Activated T-cell treated with anti-CD3 and anti-CD28 coated beads, Interleukin-2, amount 50 U/mL, for 48 hours (primary cell): ENCODE measurements at regions not wholly inside any gene's neighbourhood (a gene's known extent, or its start where the extent isn't known, plus 50 kb on each side); places are given as distances from the start of the nearest gene placed in this dataset.

Source experiments
- DNase-seq, 2 experiments: peaks; one replicate each; pipeline ENCODE4 v3.0.0-alpha.2; 2020

DNA sequence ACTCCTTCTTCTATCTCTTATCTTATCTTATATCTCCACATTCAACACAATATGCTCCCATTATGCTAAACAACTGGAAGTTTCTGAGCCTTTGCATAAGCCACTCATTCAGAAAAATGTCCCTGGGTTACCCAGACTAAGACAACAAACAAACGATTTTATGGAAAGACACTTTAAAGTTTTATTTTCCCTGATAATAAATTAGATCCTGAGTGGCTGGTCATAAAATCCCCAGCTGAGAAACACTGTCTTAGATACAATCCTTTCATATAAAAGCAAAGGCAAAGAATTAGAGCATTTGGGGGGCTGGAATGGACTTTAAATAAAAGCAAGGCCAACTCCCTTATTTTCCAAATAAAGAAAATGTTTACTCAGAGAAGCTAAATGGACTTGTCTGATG lies 322.3 kb downstream of the GBE1 start:
- DNase-seq = no peak

- no peak for DNase-seq
Measured at GRCh38 chr3:81437683-81438082, 323.8 kb downstream of the GBE1 start.

DNA sequence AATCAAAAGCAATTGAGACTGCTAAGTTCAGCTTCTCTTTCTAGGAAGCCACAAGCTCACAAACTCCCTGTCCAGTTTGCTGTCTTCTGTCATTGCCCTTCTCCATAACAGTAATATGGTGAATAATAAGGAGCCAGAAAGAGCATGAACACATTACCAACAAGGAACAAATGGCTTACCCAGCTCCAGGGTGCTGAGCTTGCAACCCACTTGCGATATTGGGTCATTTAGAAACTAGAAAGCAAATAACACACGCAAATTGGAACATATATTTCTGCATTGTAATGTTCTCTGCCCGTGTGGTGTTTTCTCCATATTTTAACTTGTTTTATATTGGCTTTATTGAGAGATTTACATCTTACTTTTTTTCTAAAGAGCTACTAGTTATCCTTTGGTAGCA lies 325.3 kb downstream of the GBE1 start:
- no peak for DNase-seq

DNA sequence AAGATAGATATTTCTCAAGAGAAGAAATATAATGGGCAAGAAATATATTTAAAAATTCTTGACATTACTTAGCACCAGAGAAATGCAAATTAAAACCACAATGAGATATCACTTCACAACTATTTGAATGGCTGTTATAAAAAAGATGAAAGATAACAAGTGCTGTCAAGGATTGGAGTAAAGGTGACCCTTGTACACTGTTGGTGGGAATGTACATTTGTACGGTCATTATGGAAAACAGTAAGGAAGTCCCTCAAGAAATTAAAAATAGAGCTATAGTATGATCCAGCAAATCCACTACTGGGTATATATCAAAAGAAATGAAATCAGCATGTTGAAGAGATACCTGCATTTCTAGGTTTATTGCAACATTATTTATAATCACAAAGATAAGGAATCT lies 326.4 kb downstream of the GBE1 start:
- DNase-seq = no peak

GRCh38 chr3:81434161-81434560 lies 327.3 kb downstream of the GBE1 start:
- no peak for DNase-seq

DNA sequence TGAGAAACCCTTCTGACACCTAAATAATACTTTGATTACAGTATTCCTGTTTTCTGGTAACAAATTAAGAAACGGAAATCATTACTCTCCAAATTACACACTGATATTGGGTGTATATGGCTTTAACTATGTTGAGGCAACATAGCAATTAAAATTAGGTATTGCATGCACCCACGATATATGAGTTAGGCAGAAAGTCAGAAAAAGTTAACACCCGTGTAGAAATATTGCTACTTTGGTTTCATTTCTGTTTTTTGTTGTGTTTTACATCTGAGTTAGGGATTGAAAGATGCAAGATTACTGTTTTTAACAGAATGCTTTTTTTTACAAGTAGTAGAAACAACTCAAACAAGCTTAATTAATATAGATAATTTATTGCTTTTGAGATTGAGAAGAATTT lies 327.8 kb downstream of the GBE1 start:
- no peak for DNase-seq

DNA sequence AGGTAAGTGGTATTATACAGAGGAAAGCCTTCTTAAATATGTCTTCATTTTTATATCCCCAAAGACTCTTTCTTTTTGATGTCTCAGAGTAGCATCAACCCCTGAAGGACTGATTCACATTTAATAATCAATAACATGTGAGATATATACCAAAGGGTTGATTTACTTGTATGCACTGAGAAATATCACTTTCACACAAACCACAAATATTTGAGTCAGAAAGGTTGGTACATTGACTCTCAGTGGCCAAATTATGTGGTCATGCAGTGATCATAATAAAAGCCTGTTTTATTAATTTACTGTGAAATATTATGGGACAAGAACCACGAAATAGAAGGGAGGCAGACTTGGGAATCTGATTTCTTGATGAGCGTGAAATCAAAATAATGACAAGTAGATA lies 329.0 kb downstream of the GBE1 start:
- no peak for DNase-seq

- no peak for DNase-seq
Measured at GRCh38 chr3:81426826-81427577, 334.4 kb downstream of the GBE1 start.

DNA sequence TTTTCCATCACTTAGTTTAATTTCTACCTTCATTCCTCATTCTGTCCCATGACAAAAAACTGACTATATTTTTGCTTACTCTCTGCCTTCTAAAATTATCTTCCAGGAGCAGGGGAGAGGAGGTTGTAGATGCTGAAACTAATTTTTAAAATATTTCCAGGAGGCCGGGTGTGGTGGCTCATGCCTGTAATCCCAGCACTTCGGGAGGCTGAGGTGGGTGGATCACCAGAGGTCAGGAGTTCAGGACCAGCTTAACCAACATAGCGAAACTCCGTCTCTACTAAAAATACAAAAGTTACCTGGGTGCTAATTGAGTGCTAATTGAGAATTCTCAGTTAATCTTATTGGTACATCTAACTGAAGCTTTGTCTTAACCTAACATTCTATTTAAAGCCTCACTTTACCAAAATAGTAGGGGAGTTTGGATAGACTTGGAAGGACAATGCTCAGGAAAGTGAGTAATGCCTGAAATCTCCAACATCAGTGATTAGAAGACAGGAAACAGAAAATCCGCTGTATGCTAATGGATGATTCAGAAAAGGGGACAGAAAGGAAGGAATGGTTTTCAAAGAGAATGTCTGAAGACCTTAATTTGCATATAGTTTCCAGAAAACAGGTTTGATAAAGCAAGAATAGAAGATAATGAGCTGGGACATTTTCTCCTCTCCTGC lies 336.1 kb downstream of the GBE1 start:
- DNase-seq = no peak

DNA sequence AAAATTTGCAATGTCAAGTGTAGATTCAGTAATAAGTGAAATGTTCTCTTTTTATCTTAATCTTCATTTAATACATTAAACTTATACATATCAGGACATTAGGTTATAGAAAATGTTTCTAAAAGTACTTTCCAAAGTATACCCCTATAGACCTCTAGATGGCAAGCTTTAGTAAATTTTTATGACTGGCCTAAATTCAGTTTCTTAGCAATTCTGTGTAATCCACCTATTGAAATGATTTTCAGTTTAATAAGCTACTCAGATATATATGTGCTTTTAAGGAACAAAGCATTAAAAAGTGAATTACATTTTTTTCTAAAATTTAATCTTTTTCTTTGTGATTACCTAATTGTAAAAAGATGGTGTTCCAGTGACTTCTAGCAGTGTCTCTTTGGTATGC lies 342.2 kb downstream of the GBE1 start:
- DNase-seq = no peak

- DNase-seq = no peak
Measured at GRCh38 chr3:81416812-81417211, 344.6 kb downstream of the GBE1 start.

- DNase-seq = no peak
Measured at GRCh38 chr3:81406318-81406717, 355.1 kb downstream of the GBE1 start.

DNA sequence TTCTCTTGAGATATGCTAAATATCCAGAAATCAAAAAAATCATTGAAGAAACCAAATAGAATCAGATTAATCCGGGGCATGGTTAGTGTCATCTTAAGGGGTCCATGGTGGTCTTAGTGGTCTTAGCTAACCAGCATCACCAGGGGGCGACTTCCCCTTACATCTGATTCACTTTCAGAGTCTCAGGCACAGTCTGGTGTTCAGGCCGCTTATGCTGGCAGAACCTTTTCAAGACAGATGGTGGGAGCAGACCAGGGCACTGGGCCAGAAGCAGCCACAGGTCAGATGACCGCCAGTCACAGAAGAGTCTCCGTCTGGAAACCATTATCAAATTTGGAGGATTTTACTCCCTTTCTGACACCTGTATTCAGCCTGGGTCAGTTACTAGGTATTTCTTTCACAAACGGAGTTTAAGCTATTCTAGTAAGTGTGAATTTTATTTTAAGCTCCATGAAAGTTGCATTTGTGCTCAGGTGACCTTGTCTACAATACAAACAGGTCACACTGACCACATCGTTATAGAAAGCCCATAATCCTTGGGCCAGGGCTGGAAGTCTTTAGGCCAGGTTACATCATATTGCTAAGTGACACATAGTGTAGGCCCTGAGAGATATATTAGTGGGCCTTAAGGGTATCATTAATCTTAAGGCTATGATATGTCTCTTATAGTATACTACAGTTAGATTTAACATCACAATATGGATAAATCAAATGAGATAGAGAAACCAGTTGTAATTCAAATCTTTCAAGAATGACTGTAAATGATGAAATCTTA lies 365.5 kb downstream of the GBE1 start:
- no peak for DNase-seq

DNA sequence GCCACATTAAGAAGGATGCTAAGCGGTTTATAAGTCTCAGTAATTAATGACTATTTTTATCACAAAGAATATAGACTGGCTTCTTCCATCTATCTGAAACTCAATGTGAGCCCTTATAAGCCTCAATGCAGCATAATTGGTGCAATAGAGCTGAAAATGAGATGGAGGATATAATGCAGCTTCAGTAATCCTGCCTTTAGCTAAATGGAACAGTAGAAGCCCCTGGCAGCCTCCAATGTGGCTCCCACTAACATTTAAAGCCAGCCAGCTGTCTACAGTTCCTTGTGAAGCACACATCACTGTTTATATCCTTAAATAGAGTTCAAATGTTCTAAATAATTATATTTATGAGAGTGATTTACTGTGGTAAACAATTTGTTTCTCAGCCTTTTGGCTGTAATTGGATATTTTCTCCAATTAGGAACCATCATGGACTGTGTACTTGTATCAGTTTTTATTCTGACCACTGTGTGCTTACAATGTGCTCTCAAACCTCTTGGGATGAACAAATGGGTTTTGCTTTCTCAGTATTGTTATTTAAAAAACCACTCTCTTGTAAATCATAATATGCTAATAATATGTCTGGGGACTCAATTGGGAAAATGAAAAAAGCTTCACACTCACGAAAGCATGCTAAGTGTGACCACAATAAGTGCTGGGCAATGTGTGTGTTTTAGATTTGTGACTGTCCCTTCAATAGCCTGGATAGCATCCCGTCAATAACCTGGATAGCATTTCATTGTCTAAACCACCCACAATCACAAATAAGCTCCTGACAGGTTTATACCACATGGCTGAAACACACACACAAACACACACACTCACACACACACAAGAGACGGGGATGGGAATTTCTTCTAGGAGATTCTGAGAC lies 366.6 kb downstream of the GBE1 start:
- DNase-seq = no peak

GRCh38 chr3:81393251-81393650 lies 368.2 kb downstream of the GBE1 start:
- DNase-seq = no peak

- no peak for DNase-seq
Measured at GRCh38 chr3:81390796-81391195, 370.6 kb downstream of the GBE1 start.

GRCh38 chr3:81388191-81388590 lies 373.3 kb downstream of the GBE1 start:
- DNase-seq = no peak

GRCh38 chr3:81382470-81382869 lies 379.0 kb downstream of the GBE1 start:
- no peak for DNase-seq

DNA sequence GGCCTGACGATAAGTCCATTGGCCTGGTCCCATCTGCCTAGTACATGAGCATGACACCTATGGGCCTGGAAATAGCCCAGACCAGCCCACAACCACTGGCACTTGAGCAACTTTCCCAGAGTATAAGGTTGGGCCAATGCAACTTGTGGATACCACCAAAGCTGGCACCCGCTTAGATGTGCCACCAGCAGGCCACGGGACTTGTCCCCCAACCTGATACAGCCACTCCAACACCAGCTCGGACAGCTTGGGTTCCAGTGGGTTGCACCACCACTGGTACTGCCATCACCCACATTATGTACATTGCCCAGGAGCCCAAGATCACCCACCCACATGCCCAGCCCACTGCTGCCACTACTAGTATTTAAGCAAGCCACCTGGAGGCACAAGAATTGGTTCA lies 381.2 kb downstream of the GBE1 start:
- no peak for DNase-seq

- DNase-seq = no peak
Measured at GRCh38 chr3:81378552-81379293, 382.7 kb downstream of the GBE1 start.

DNA sequence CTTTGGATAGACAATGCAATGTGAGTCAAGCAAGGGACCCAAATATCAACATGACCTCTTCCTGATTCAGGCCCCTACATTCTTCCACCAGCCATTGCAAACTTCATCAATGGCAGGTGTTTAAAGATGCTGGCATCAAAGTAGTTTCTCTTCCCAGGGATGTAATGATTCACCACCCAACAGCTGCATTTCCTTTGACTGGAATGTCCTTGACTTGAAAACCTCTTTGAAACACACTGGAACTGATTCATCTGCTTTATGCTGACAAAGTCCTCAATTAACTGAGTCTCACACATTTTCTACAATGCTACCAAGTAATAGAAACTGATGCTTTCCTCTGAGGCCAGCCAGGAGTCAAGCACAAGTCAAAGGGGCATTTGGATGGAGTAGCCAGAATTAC lies 385.5 kb downstream of the GBE1 start:
- DNase-seq = no peak

DNA sequence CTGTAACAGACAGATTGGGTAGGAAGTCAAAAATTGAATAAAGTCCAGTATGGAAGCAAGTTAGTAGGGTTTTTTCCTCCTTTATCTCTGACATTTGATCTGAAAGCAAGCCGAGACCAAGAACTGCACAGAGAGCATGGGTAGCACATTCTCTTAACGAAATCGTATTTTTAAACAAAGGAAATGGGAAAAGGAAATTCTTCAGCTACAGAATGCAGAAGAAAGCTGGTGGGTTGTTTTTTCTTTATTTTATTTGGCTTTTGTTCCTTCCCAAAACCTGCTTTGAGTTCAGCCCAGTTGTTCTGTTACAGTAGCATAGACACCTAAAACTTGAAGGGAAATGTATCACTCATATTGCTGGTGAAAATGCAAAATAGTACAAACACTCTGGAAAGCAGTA lies 397.0 kb downstream of the GBE1 start:
- DNase-seq = no peak
